CD4-positive, alpha-beta T cell (primary cell): ENCODE measurements at regions not wholly inside any gene's neighbourhood (a gene's known extent, or its start where the extent isn't known, plus 50 kb on each side); places are given as distances from the start of the nearest gene placed in this dataset.

Experiments
- ATAC-seq: fragments of 200-7000 bp; cut with Tn5 transposase; one replicate; pipeline ENCODE4 v1.10.0; 2022; ENCODE audit warnings: mild to moderate bottlenecking; ENCODE audit not compliant: poor library complexity
- CTCF ChIA-PET: fragments of 350-600 bp; sonication (Branson Sonifier 250); formaldehyde crosslinking; loops from one replicate; lab custom pipeline; 2021; ENCODE audit warnings: antibody characterized with exemption, inconsistent platforms; lab: Charles Lee
- POLR2A ChIA-PET: fragments of 350-600 bp; sonication (Branson Sonifier 250); formaldehyde crosslinking; loops from one replicate; lab custom pipeline; 2021; ENCODE audit warnings: antibody characterized with exemption, inconsistent platforms; lab: Charles Lee
- DNase-seq, 14 experiments: peaks; one replicate each; pipeline ENCODE4 v3.0.0-alpha.2; 2013 to 2020; ENCODE audit warnings: mixed read lengths in 2 of 14
- H3K27ac ChIP-seq, 2 donors: one replicate each; pipeline versions ENCODE4 v1.5.1 to v1.7.0; 2013; ENCODE audit warnings: low read length in 2 of 2, low read depth in 1 of 2, mild to moderate bottlenecking in 1 of 2
- H3K27me3 ChIP-seq, 2 experiments: 1 replicate in 1 of 2; 2 replicates in 1 of 2; pipeline versions ENCODE4 v1.6.1 to v1.7.0; 2013; ENCODE audit warnings: low read length in 2 of 2, control low read depth in 1 of 2, mild to moderate bottlenecking in 1 of 2, moderate library complexity in 1 of 2; ENCODE audit not compliant: insufficient read depth in 2 of 2, control insufficient read depth in 1 of 2
- H3K36me3 ChIP-seq: one replicate; pipeline ENCODE4 v1.6.1; 2013; ENCODE audit warnings: low read length, control low read depth; ENCODE audit not compliant: insufficient read depth
- H3K4me1 ChIP-seq: one replicate; pipeline ENCODE4 v1.6.1; 2013; ENCODE audit warnings: low read length, control low read depth; ENCODE audit not compliant: insufficient read depth
- H3K4me3 ChIP-seq: one replicate; pipeline ENCODE4 v1.5.1; 2013; ENCODE audit warnings: mild to moderate bottlenecking, low read length, moderate library complexity
- H3K9me3 ChIP-seq, 2 experiments: 1 replicate in 1 of 2; 2 replicates in 1 of 2; pipeline versions ENCODE4 v1.6.1 to v1.7.0; 2013; ENCODE audit warnings: low read length in 2 of 2, mild to moderate bottlenecking in 2 of 2, control low read depth in 1 of 2, moderate library complexity in 1 of 2; ENCODE audit not compliant: control insufficient read depth in 1 of 2, insufficient read depth in 1 of 2
- H3K27ac Mint-ChIP-seq: one replicate; pipeline ENCODE4 v1.8.0; 2020; ENCODE audit warnings: mixed read lengths
- H3K27me3 Mint-ChIP-seq: one replicate; pipeline ENCODE4 v1.8.0; 2021; ENCODE audit warnings: mixed read lengths
- H3K36me3 Mint-ChIP-seq: one replicate; pipeline ENCODE4 v1.8.0; 2021; ENCODE audit warnings: low read depth, mixed read lengths
- H3K4me1 Mint-ChIP-seq: one replicate; pipeline ENCODE4 v1.8.0; 2021; ENCODE audit warnings: low read depth, mixed read lengths
- H3K4me3 Mint-ChIP-seq: one replicate; pipeline ENCODE4 v1.8.0; 2020; ENCODE audit warnings: mild to moderate bottlenecking, mixed read lengths
- H3K9me3 Mint-ChIP-seq: one replicate; pipeline ENCODE4 v1.8.0; 2020; ENCODE audit warnings: mixed read lengths
- intact Hi-C, 2 experiments: fragments of 100-400 bp; cut with DNase I in 1 of 2; cut with micrococcal nuclease in 1 of 2; formaldehyde crosslinking; loops; one replicate each; pipeline versions ENCODE4 v1.15.1 to v1.9.0; 2023 to 2025; cut with DNase I, micrococcal nuclease
- TF ChIP-seq, protein P1 (sequence below): fragments of 200-600 bp; IDR thresholded peaks from one replicate; pipeline ENCODE4 v1.8.0; 2022; ENCODE audit warnings: antibody characterized with exemption, mild to moderate bottlenecking

- Mint-ChIP-seq H3K9me3 (no peaks in the 10 kb centered on the region), H3K27me3 (no peaks in the 10 kb centered on the region), H3K4me3 (no peak overlapping the region), H3K4me1 (no peaks in the 10 kb centered on the region), H3K36me3 (no peaks in the 10 kb centered on the region), H3K27ac (no peak overlapping the region)
- TF ChIP-seq, protein P1, sequence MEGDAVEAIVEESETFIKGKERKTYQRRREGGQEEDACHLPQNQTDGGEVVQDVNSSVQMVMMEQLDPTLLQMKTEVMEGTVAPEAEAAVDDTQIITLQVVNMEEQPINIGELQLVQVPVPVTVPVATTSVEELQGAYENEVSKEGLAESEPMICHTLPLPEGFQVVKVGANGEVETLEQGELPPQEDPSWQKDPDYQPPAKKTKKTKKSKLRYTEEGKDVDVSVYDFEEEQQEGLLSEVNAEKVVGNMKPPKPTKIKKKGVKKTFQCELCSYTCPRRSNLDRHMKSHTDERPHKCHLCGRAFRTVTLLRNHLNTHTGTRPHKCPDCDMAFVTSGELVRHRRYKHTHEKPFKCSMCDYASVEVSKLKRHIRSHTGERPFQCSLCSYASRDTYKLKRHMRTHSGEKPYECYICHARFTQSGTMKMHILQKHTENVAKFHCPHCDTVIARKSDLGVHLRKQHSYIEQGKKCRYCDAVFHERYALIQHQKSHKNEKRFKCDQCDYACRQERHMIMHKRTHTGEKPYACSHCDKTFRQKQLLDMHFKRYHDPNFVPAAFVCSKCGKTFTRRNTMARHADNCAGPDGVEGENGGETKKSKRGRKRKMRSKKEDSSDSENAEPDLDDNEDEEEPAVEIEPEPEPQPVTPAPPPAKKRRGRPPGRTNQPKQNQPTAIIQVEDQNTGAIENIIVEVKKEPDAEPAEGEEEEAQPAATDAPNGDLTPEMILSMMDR, result no peak
- H3K4me3 ChIP-seq, result no peak overlapping the region
- H3K4me1 ChIP-seq, result no peaks in the 10 kb centered on the region
- intact Hi-C loops, result no loop called here
- DNase-seq (no peak), ATAC-seq (no peak)
- no peaks in the 10 kb centered on the region for H3K9me3 ChIP-seq
- POLR2A ChIA-PET, result no interaction called here
- CTCF ChIA-PET, result no interaction called here
- no peaks in the 10 kb centered on the region for H3K27me3 ChIP-seq
- no peak overlapping the region for H3K27ac ChIP-seq
- no peaks in the 10 kb centered on the region for H3K36me3 ChIP-seq
These were observed 109.6 kb downstream of the DMAC1 start for GRCh38 chr9:7690014-7690413.

GRCh38 chr9:7688626-7689025 lies 111.0 kb downstream of the DMAC1 start:
- Histone ChIP-seq H3K36me3 (no peaks in the 10 kb centered on the region), H3K27ac (no peak overlapping the region), H3K9me3 (no peaks in the 10 kb centered on the region), H3K27me3 (no peaks in the 10 kb centered on the region), H3K4me1 (no peaks in the 10 kb centered on the region), H3K4me3 (no peak overlapping the region)
- H3K27ac Mint-ChIP-seq, result no peak overlapping the region
- no peak for ATAC-seq
- no peaks in the 10 kb centered on the region for H3K9me3 Mint-ChIP-seq
- DNase-seq, result no peak
- POLR2A ChIA-PET, result no interaction called here
- CTCF ChIA-PET, result no interaction called here
- no peaks in the 10 kb centered on the region for H3K27me3 Mint-ChIP-seq
- H3K36me3 Mint-ChIP-seq, result no peaks in the 10 kb centered on the region
- H3K4me1 Mint-ChIP-seq, result no peaks in the 10 kb centered on the region
- TF ChIP-seq, protein P1, result no peak
- no peak overlapping the region for H3K4me3 Mint-ChIP-seq
- intact Hi-C loops, result no loop called here

DNA sequence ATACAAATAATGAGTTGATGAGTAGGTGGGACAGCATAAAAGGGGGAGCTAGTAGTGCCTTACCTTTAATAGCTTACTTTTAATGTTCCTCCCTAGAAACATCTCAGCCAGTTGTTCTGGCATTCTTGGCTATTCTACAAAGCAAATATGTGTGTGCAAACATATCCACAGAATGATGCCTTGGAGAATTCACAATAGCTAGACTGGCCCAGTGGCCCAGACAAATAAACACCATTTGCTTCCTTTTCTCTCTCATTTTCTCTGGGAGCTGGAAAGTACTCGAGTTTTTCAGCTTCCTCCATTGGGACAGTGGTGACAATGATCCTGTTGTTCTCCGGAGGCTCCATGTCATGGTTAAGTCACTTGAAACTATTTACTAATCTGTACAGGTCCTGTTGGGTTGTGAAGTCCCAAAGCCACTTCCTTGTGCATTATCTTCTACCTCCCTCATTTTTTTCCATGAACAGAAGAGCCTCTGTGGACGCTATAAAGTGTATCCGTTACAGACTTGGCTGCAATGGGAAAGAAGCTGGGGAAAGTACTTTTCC lies 122.9 kb downstream of the DMAC1 start:
- intact Hi-C loops, result no loop called here
- TF ChIP-seq, protein P1, result no peak
- DNase-seq (no peak), ATAC-seq (no peak)
- H3K4me1 Mint-ChIP-seq, result no peaks in the 10 kb centered on the region
- H3K4me1 ChIP-seq, result no peaks in the 10 kb centered on the region
- no peaks in the 10 kb centered on the region for H3K9me3 Mint-ChIP-seq
- H3K36me3 ChIP-seq, result no peaks in the 10 kb centered on the region
- no peak overlapping the region for H3K27ac Mint-ChIP-seq
- H3K27me3 Mint-ChIP-seq, result no peaks in the 10 kb centered on the region
- POLR2A ChIA-PET, result no interaction called here
- H3K36me3 Mint-ChIP-seq, result no peaks in the 10 kb centered on the region
- no peak overlapping the region for H3K4me3 Mint-ChIP-seq
- CTCF ChIA-PET, result no interaction called here
- no peaks in the 10 kb centered on the region for H3K27me3 ChIP-seq
- H3K9me3 ChIP-seq, result no peaks in the 10 kb centered on the region
- H3K27ac ChIP-seq, result no peak overlapping the region
- H3K4me3 ChIP-seq, result no peak overlapping the region
